H1 (cell line): ENCODE measurements at regions not wholly inside any gene's neighbourhood (a gene's known extent, or its start where the extent isn't known, plus 50 kb on each side); places are given as distances from the start of the nearest gene placed in this dataset.
"Not testable (repeated sequence)": the region's sequence is repeated elsewhere in the genome, so short reads cannot be mapped to it uniquely, and the experiment has no call there.

Experiments
- CEBPB ChIP-seq: IDR thresholded peaks from 2 replicates; pipeline ENCODE4 v1.6.1; 2012; ENCODE audit warnings: low read depth, low read length
- EP300 ChIP-seq, 2 experiments: IDR thresholded peaks; 1 replicate in 1 of 2; 2 replicates in 1 of 2; pipeline ENCODE4 v1.6.1; 2011 to 2012; ENCODE audit warnings: low read depth in 2 of 2, low read length in 2 of 2, mild to moderate bottlenecking in 2 of 2, borderline replicate concordance in 1 of 2, inconsistent platforms in 1 of 2, moderate library complexity in 1 of 2
- EZH2 ChIP-seq: fragments of 200-600 bp; sonication (generic); IDR thresholded peaks from 2 replicates; pipeline ENCODE4 v1.7.1; 2012; ENCODE audit warnings: low read depth, mild to moderate bottlenecking, moderate library complexity, low read length, inconsistent platforms; ENCODE audit not compliant: severe bottlenecking
- GTF2F1 ChIP-seq: IDR thresholded peaks from 2 replicates; pipeline ENCODE4 v1.6.1; 2012; ENCODE audit warnings: low read depth, low read length, improper control_type of control experiment, borderline replicate concordance
- NRF1 ChIP-seq: IDR thresholded peaks from 2 replicates; pipeline ENCODE4 v1.6.1; 2011; ENCODE audit warnings: mild to moderate bottlenecking, low read depth, low read length, improper control_type of control experiment
- POLR2A ChIP-seq, 2 experiments: IDR thresholded peaks; 1 replicate in 1 of 2; 2 replicates in 1 of 2; pipeline ENCODE4 v1.6.1; 2011; ENCODE audit warnings: low read depth in 2 of 2, low read length in 2 of 2, mild to moderate bottlenecking in 2 of 2; ENCODE audit errors: control extremely low read depth in 1 of 2
- POLR2AphosphoS5 ChIP-seq: IDR thresholded peaks from 2 replicates; pipeline ENCODE4 v1.6.1; 2011; ENCODE audit warnings: low read depth, low read length
- TCF12 ChIP-seq: IDR thresholded peaks from 2 replicates; pipeline ENCODE4 v1.6.1; 2011; ENCODE audit warnings: low read depth, mild to moderate bottlenecking, low read length
- TF ChIP-seq, protein P1 (sequence below), 3 experiments: IDR thresholded peaks; 1 replicate in 2 of 3; 2 replicates in 1 of 3; pipeline versions ENCODE4 v1.5.1 to v1.6.1; 2011; ENCODE audit warnings: low read length in 3 of 3, mild to moderate bottlenecking in 3 of 3, inconsistent platforms in 2 of 3, low read depth in 1 of 3, moderate library complexity in 1 of 3; ENCODE audit not compliant: insufficient read depth in 1 of 3; ENCODE audit errors: control extremely low read depth in 1 of 3
- TF ChIP-seq, protein P2 (sequence below): IDR thresholded peaks from 2 replicates; pipeline ENCODE4 v1.6.1; 2011; ENCODE audit warnings: low read depth, mild to moderate bottlenecking, low read length; ENCODE audit not compliant: insufficient read depth
- TF ChIP-seq, protein P3 (sequence below): IDR thresholded peaks from 2 replicates; pipeline ENCODE4 v1.6.1; 2012; ENCODE audit warnings: low read length, inconsistent platforms

DNA sequence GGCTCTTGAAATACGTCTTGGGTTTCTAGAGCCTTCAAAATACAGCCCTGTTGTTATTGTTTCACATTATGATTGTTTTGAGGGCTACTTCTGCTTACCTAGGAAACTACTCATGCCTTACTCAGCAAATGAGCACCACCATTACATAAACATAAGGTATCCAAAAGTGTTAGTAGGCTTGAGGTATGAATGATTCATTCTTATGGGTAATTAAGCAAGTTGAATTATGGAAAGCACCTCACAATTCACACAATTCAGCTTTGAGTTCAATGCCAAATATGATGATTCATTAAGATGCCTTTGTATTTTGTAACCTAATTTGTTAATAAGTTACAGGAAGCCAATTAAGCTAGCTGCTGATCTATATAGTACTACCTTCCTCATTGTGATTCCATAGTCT lies 525.7 kb downstream of the ZNF37A start:
- TF ChIP-seq EP300 (IDR thresholded peaks at IDR 0.05; ENCODE audit: borderline replicate concordance in 1 of 2, low read depth in 2 of 2, low read length in 2 of 2); NRF1; POLR2AphosphoS5; POLR2A (IDR thresholded peaks at IDR 0.05; ENCODE audit: control extremely low read depth in 1 of 2, low read depth in 2 of 2, low read length in 2 of 2); CEBPB; EZH2; TCF12; GTF2F1: not testable (repeated sequence)
- TF ChIP-seq, protein P1, sequence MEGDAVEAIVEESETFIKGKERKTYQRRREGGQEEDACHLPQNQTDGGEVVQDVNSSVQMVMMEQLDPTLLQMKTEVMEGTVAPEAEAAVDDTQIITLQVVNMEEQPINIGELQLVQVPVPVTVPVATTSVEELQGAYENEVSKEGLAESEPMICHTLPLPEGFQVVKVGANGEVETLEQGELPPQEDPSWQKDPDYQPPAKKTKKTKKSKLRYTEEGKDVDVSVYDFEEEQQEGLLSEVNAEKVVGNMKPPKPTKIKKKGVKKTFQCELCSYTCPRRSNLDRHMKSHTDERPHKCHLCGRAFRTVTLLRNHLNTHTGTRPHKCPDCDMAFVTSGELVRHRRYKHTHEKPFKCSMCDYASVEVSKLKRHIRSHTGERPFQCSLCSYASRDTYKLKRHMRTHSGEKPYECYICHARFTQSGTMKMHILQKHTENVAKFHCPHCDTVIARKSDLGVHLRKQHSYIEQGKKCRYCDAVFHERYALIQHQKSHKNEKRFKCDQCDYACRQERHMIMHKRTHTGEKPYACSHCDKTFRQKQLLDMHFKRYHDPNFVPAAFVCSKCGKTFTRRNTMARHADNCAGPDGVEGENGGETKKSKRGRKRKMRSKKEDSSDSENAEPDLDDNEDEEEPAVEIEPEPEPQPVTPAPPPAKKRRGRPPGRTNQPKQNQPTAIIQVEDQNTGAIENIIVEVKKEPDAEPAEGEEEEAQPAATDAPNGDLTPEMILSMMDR (IDR thresholded peaks at IDR 0.05; ENCODE audit: control extremely low read depth in 1 of 3, insufficient read depth in 1 of 3, low read depth in 1 of 3, low read length in 3 of 3), result not testable (repeated sequence)
- TF ChIP-seq, protein P2, sequence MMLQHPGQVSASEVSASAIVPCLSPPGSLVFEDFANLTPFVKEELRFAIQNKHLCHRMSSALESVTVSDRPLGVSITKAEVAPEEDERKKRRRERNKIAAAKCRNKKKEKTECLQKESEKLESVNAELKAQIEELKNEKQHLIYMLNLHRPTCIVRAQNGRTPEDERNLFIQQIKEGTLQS, result not testable (repeated sequence)
- TF ChIP-seq, protein P3, sequence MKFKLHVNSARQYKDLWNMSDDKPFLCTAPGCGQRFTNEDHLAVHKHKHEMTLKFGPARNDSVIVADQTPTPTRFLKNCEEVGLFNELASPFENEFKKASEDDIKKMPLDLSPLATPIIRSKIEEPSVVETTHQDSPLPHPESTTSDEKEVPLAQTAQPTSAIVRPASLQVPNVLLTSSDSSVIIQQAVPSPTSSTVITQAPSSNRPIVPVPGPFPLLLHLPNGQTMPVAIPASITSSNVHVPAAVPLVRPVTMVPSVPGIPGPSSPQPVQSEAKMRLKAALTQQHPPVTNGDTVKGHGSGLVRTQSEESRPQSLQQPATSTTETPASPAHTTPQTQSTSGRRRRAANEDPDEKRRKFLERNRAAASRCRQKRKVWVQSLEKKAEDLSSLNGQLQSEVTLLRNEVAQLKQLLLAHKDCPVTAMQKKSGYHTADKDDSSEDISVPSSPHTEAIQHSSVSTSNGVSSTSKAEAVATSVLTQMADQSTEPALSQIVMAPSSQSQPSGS, result not testable (repeated sequence)
